ENCODE measurements at regions not wholly inside any gene's neighbourhood (a gene's known extent, or its start where the extent isn't known, plus 50 kb on each side); places are given as distances from the start of the nearest gene placed in this dataset.

- dilution Hi-C loops (cut with MboI; ENCODE audit: extremely low pct_ligation_motif_present, low sequenced_read_pairs): no loop called here
These were observed 348.1 kb downstream of the GATA3 start for GRCh38 chr10:8402576-8402975.

More at GRCh38 chr10:8402576-8402975, 348.1 kb downstream of the GATA3 start:
- intact Hi-C loops (cut with micrococcal nuclease): no loop called here
- Histone ChIP-seq H3K9ac (replicated peaks; ENCODE audit: extremely low read depth, insufficient read depth, low read length) (no peak overlapping the region), H2AFZ (ENCODE audit: low read depth, low read length) (no peak overlapping the region), H3K9me1 (replicated peaks; ENCODE audit: control insufficient read depth, extremely low read depth, insufficient read depth, low read length) (no peaks in the 10 kb centered on the region), H4K20me1 (replicated peaks; ENCODE audit: control insufficient read depth, extremely low read depth, insufficient read depth, low read length) (no peaks in the 10 kb centered on the region), H3K4me3 (replicated peaks in 1 of 3; ENCODE audit: insufficient read depth in 1 of 3, low read depth in 1 of 3, low read length in 3 of 3) (no peak overlapping the region), H3K79me2 (ENCODE audit: control insufficient read depth, insufficient read depth, low read length) (no peaks in the 10 kb centered on the region), H3K27ac (ENCODE audit: insufficient read depth, low read depth, low read length) (no peak overlapping the region), H3K9me3 (replicated peaks; ENCODE audit: control insufficient read depth, insufficient read depth, low read length) (no peaks in the 10 kb centered on the region), H3K4me1 (ENCODE audit: control insufficient read depth, extremely low read depth, insufficient read depth, low read length) (no peaks in the 10 kb centered on the region), H3K4me2 (ENCODE audit: insufficient read depth, low read length) (no peak overlapping the region), H3K36me3 (ENCODE audit: control insufficient read depth in 2 of 2, extremely low read depth in 1 of 2, insufficient read depth in 2 of 2, low read length in 2 of 2) (no peaks in the 10 kb centered on the region), H3K27me3 (ENCODE audit: control insufficient read depth in 2 of 2, insufficient read depth in 2 of 2, low read length in 2 of 2) (peaks cover 0 to 6% of the 10 kb centered on the region in 2 experiments)
- POLR2A ChIA-PET: no interaction called here
- no peak for DNase-seq (ENCODE audit: low read depth, low spot score)
- TF ChIP-seq MAX (IDR thresholded peaks at IDR 0.05; ENCODE audit: insufficient read depth, insufficient read length) (no peak), FOS (IDR thresholded peaks at IDR 0.05; ENCODE audit: borderline replicate concordance, insufficient read depth, low read length) (no peak), GATA2 (IDR thresholded peaks at IDR 0.05; ENCODE audit: insufficient read depth, insufficient read length, low read depth, low read length) (no peak), POLR2A (IDR thresholded peaks at IDR 0.05; ENCODE audit: low read depth, low read length) (no peak), MYC (IDR thresholded peaks at IDR 0.05; ENCODE audit: low read depth, low read length) (no peak), CTCF (IDR thresholded peaks at IDR 0.05; ENCODE audit: extremely low read depth in 1 of 2, insufficient read depth in 1 of 2, low read depth in 1 of 2, low read length in 2 of 2) (no peak), POLR2AphosphoS5 (IDR thresholded peaks at IDR 0.05; ENCODE audit: insufficient read depth, low read depth, low read length) (no peak), JUN (IDR thresholded peaks at IDR 0.05; ENCODE audit: borderline replicate concordance, insufficient read depth, insufficient read length, low read depth) (no peak), EZH2 (IDR thresholded peaks at IDR 0.05; ENCODE audit: borderline replicate concordance, low read depth, low read length, severe bottlenecking) (no peak)
- no TSS peak for BruUV-seq (replicated peaks)
- FAIRE-seq: no peak
- CTCF ChIA-PET: interaction anchor here (0.9 to 1.9 kb wide), 5 partner anchors 9 to 29 kb away, joined by 3 to 5 read pairs (median 4); no protein-coding TSS in a partner anchor

Measured in endothelial cell of umbilical vein (primary cell).